Lower leg skin (tissue), 3 donors: ENCODE measurements at regions not wholly inside any gene's neighbourhood (a gene's known extent, or its start where the extent isn't known, plus 50 kb on each side); places are given as distances from the start of the nearest gene placed in this dataset.

ENCODE experiments used
- CTCF ChIP-seq, 3 donors: fragments of 450-650 bp; IDR thresholded peaks; one replicate each; pipeline ENCODE4 v1.5.1; 2016; ENCODE audit warnings: antibody characterized with exemption in 3 of 3, mild to moderate bottlenecking in 3 of 3, moderate library complexity in 2 of 3
- POLR2A ChIP-seq, 2 donors: fragments of 450-650 bp; IDR thresholded peaks; one replicate each; pipeline ENCODE4 v1.6.1; 2016 to 2017; ENCODE audit warnings: antibody characterized with exemption in 2 of 2, mild to moderate bottlenecking in 1 of 2, moderate library complexity in 1 of 2

GRCh38 chr18:2178036-2178435 is 393.3 kb downstream of the METTL4 start:
- no peak for TF ChIP-seq CTCF (IDR thresholded peaks at IDR 0.05)
- no peak for TF ChIP-seq POLR2A (IDR thresholded peaks at IDR 0.05)
